ENCODE measurements at regions not wholly inside any gene's neighbourhood (a gene's known extent, or its start where the extent isn't known, plus 50 kb on each side); places are given as distances from the start of the nearest gene placed in this dataset.
"Not testable (repeated sequence)": the region's sequence is repeated elsewhere in the genome, so short reads cannot be mapped to it uniquely, and the experiment has no call there.

- DNase-seq = no peak
These were observed 502.1 kb downstream of the SUCLG1 start for GRCh38 chr2:83956991-83957390.

- no peak for DNase-seq
These were observed 505.4 kb downstream of the SUCLG1 start for GRCh38 chr2:83953697-83954096.

DNA sequence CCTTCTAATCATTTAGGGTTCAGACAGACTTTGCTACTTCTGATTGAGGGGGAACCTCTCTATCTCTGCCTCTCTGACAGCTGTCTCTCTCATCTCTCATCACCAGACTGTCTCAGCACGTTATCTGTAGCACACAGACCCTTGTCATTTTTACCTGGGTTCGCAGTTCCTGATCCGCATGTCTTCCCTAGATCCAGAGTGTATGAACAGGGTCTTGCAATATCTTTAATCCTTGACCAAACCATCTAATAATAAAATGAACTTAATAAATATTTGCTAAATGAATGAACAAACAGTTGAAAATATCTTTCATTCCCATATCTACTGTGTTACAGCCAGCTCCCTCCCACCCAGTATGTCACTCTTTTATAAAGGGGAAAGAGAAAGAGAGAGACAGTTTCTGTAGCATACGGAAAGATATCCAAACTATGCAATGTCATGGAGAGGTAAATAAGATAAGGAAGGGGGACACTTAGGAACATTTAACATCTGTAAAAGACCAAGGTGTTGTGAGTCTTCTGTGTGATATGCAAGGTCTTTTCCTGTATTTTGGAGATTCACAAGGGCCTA is 507.6 kb downstream of the SUCLG1 start:
- no peak for DNase-seq

- DNase-seq = no peak
These were observed 509.7 kb downstream of the SUCLG1 start for GRCh38 chr2:83949361-83949760.

DNA sequence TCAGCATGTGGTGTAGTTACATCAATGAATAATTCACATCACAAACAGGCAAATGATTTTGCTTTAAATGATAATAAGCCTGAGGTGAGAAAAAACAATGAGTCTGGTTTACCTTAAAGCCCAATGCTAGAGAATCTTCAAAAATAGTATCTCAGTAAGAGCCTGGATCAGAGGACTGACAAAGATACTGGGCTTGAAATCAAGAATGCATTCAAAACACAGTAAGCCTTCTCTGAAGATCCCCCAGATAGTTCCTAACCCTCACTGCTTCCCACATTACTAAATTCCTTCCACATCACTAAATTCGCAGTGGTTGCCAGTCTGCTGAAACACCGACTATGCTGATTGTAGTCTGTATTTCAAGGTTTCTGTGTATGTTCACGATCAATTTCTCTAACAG is 514.9 kb downstream of the SUCLG1 start:
- no peak for DNase-seq

DNA sequence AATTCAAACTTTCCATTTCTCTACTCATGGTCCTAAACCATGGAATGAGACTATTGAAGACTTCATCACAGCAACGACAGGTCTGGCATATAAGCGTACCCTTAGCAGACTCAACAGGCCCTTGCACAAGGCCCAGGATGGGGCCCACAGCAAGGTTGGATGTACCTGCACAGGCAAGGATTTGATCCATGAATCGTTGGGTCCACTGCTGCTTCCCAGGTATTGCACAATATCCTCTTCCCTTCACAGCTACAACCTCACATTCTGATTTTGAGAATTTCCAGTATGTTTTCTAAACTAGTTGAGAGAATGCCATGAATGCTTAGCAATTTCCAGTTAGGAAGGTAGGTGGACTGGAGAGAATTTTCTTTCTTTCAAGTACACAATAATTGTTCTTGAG is 515.8 kb downstream of the SUCLG1 start:
- no peak for DNase-seq

DNA sequence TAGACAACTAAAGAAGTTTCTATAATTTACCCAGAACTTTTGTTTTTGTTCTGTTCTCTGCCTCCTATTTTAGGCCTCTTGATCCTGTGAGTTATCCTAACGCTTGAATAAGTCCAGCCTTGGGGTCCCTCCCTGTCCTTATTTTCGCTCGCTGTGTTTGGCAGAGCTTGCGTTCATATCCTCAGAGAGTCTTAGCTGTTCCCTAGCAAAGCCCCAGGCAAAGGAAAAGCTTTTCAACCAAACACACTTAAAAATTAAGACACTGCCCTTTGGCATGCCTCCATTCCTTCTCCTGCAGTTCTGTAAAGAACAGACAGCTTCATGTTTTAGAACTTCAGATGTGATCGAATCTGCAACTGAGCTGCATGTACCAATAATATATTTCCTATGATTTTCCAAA is 517.2 kb downstream of the SUCLG1 start:
- no peak for DNase-seq

- no peak for DNase-seq
These were observed 525.3 kb downstream of the SUCLG1 start for GRCh38 chr2:83933749-83934148.

GRCh38 chr2:83923531-83923930 is 535.5 kb downstream of the SUCLG1 start:
- DNase-seq = no peak

- no peak for DNase-seq
These were observed 542.5 kb downstream of the SUCLG1 start for GRCh38 chr2:83916559-83916958.

- DNase-seq = no peak
These were observed 543.7 kb downstream of the SUCLG1 start for GRCh38 chr2:83915381-83915780.

GRCh38 chr2:83908750-83909149 is 550.3 kb downstream of the SUCLG1 start:
- no peak for DNase-seq

- DNase-seq = no peak
These were observed 557.8 kb downstream of the SUCLG1 start for GRCh38 chr2:83901317-83901716.

- DNase-seq = no peak
These were observed 558.2 kb downstream of the SUCLG1 start for GRCh38 chr2:83900862-83901261.

DNA sequence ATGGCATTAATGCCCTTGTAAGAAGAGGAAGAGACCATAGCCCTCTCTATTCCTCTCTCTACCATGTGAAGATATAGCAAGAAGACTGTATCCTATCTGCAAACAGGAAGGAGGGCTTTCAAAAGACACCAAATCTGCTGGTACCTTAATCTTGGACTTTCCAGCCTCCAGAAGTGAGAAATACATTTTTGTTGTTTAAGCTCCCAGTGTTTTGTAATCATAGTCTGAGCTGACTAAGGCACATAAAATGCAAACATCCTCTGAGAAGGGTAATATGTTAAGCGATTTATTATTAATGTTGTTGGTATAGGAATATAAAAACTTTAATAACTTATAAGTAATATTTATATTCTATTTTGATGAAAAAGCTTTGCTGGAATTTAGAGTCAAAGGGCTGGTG is 559.8 kb downstream of the SUCLG1 start:
- DNase-seq = no peak

- DNase-seq = no peak
These were observed 564.1 kb downstream of the SUCLG1 start for GRCh38 chr2:83894976-83895375.

- DNase-seq = no peak
These were observed 571.3 kb downstream of the SUCLG1 start for GRCh38 chr2:83887757-83888156.

DNA sequence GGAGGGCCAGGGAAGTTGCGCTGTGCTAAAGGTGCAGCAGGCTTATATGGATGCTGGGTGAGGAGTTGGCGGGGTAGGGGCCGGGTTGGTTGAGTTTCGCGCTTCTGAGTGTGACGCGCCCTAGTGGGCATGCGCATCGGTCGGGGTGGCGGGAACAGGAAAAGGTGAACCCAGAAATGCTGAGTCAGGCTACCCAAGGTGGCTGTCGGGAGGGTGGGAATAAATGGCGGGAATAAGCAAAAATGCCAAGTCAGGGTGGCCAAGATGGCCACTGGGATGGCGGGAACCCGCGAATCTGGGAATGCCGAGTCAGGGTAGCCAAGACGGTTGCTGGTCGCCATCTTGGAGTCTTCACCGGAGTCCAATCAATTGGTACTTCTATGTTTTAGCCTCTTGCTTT is 580.0 kb downstream of the SUCLG1 start:
- DNase-seq = no peak

- DNase-seq = not testable (repeated sequence)
These were observed 581.8 kb downstream of the SUCLG1 start for GRCh38 chr2:83877261-83877660.

DNA sequence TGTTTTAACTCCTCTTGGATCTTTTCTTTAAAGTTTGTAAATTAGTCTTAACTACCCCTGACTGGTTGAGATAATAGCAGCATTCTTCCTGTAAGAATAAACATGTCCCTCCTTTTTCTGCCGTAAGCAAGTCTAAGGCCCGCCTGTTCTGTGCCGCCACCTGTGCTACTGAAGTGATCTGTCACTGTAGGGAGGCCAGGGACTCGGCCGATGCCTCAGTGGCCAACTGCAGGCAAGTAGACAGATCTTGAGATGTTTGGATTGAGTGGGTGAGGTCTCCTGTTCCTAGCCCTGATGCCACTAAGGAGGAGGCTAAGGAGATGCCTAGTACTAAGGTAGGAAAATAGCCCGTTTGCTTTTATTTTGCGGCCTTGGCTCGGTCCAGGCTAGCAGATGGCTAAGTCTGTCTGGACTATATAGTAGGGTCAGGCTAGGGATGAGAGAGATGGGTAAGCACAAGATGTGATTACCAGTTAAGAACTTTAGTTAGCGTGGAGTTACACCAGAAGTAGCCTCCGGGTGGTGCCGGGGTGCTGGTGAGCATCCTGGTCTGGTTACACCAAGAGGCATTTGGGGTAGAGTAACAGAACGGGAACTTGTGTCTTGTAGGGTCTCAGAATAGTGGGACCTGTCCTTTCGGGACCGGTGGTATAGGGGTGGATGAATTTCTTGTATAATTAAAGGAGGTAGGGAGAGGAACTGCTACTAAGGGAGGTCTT is 584.2 kb downstream of the SUCLG1 start:
- DNase-seq = no peak

- DNase-seq = no peak
These were observed 585.0 kb downstream of the SUCLG1 start for GRCh38 chr2:83874066-83874465.

DNA sequence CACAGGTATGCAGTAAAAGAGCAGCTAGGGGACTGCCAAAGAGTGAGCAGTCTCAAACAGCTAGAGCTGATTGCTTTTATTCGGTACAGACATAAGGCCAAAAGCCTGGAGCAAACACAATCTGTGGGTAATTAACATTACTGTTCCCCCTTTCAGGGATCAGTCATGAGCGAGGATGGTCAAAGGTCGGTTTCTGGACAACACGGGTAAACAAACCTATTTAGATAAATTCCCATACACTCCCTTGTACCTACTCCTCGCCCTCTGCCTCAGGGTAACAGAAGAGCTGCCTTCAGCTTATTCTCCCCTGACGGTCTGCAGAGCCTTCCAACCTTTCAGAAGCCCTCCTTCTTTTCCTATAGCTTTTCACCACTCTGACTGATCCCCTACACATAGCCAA is 586.0 kb downstream of the SUCLG1 start:
- DNase-seq = no peak

GRCh38 chr2:83866211-83866610 is 592.9 kb downstream of the SUCLG1 start:
- no peak for DNase-seq

DNA sequence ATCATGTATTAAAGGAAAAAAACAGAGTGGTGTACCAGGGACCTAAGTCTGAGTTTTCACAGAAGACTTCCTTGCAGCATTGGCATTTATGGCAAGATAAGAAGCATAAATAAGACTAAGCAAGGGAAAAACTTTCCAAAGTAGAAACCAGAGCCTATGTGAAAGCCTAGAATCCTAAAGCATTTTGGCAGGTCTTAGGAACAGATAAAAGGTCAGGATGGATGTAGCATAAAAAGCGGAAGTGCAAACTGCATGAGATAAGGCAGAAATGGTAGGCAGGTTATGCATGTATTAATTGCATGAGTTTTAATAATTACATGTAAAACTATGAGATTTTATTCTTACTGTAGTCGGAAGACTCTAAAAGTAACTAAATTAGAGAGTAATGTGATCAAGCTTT is 596.5 kb downstream of the SUCLG1 start:
- no peak for DNase-seq

- no peak for DNase-seq
These were observed 598.8 kb downstream of the SUCLG1 start for GRCh38 chr2:83860320-83860719.
